GM12864 (cell line): ENCODE measurements at regions not wholly inside any gene's neighbourhood (a gene's known extent, or its start where the extent isn't known, plus 50 kb on each side); places are given as distances from the start of the nearest gene placed in this dataset.

Experiments used
- DNase-seq: peaks from one replicate; pipeline ENCODE4 v3.0.0-alpha.2; 2011; ENCODE audit warnings: low read depth
- H3K4me3 ChIP-seq: 2 replicates; pipeline ENCODE4 v1.5.1; 2011; ENCODE audit warnings: mild to moderate bottlenecking, low read depth, low read length, control low read depth
- CTCF ChIP-seq: IDR thresholded peaks from 2 replicates; pipeline ENCODE4 v1.5.1; 2011; ENCODE audit warnings: low read depth, mild to moderate bottlenecking, moderate library complexity, low read length, control low read depth, inconsistent platforms; ENCODE audit errors: missing control alignments

- peak; percentile 42 for TF ChIP-seq CTCF
- peak overlapping the region; percentile 21; the same call in 1 of the 2 replicates for H3K4me3 ChIP-seq
- peak; percentile 76 for DNase-seq
These were observed 58.3 kb upstream of the EEA1 start for GRCh38 chr12:92987362-92987761.

GRCh38 chr12:92987846-92988621, 58.9 kb upstream of the EEA1 start:
- H3K4me3 ChIP-seq, result peak overlapping the region; percentile 21; the same call in 1 of the 2 replicates
- TF ChIP-seq CTCF, result no peak
- DNase-seq, result peak; percentile 98

- H3K4me3 ChIP-seq, result no peak overlapping the region
- no peak for DNase-seq
These were observed 59.6 kb upstream of the EEA1 start for GRCh38 chr12:92988622-92989130.

GRCh38 chr12:92989715-92990484, 60.8 kb upstream of the EEA1 start:
- no peak for TF ChIP-seq CTCF
- no peak overlapping the region for H3K4me3 ChIP-seq
- no peak for DNase-seq

More at GRCh38 chr12:92988622-92989130, 59.6 kb upstream of the EEA1 start:
- no peak for TF ChIP-seq CTCF

- no peak for DNase-seq
- H3K4me3 ChIP-seq, result no peak overlapping the region
- TF ChIP-seq CTCF, result no peak
These were observed 62.0 kb upstream of the EEA1 start for GRCh38 chr12:92991134-92991533.

- TF ChIP-seq CTCF, result no peak
- DNase-seq, result no peak
- no peak overlapping the region for H3K4me3 ChIP-seq
These were observed 62.9 kb upstream of the EEA1 start for GRCh38 chr12:92992041-92992440.
